GM23338 (cell line): ENCODE measurements at regions not wholly inside any gene's neighbourhood (a gene's known extent, or its start where the extent isn't known, plus 50 kb on each side); places are given as distances from the start of the nearest gene placed in this dataset.

Source experiments
- ATAC-seq: fragments of 200-7000 bp; cut with Tn5 transposase; 3 replicates; pipeline ENCODE4 v1.9.1; 2020
- DNase-seq: peaks from one replicate; pipeline ENCODE4 v3.0.0-alpha.2; 2015; ENCODE audit warnings: low spot score
- H2AFZ ChIP-seq: fragments of 200-600 bp; sonication (generic); 2 replicates; pipeline ENCODE4 v1.8.0; 2016; ENCODE audit warnings: antibody characterized with exemption, mild to moderate bottlenecking, moderate library complexity
- H3F3A ChIP-seq: fragments of 200-600 bp; sonication (generic); replicated peaks from 2 replicates; pipeline ENCODE4 v1.8.0; 2017; ENCODE audit warnings: antibody characterized with exemption, mixed run types, low read depth
- H3K27ac ChIP-seq: fragments of 200-600 bp; sonication (generic); 2 replicates; pipeline ENCODE4 v1.6.1; 2016; ENCODE audit warnings: low read depth
- H3K27me3 ChIP-seq: fragments of 200-600 bp; sonication (generic); 2 replicates; pipeline ENCODE4 v1.8.0; 2016; ENCODE audit warnings: mild to moderate bottlenecking, mixed run types, moderate library complexity; ENCODE audit not compliant: insufficient read depth
- H3K36me3 ChIP-seq: fragments of 200-600 bp; sonication (generic); 2 replicates; pipeline ENCODE4 v1.8.0; 2016; ENCODE audit warnings: mild to moderate bottlenecking; ENCODE audit not compliant: insufficient read depth
- H3K4me1 ChIP-seq: fragments of 200-600 bp; sonication (generic); 2 replicates; pipeline ENCODE4 v1.8.0; 2016; ENCODE audit warnings: mild to moderate bottlenecking, moderate library complexity; ENCODE audit not compliant: insufficient read depth
- H3K4me2 ChIP-seq: fragments of 200-600 bp; sonication (generic); 2 replicates; pipeline ENCODE4 v1.7.1; 2017; ENCODE audit warnings: mixed run types
- H3K4me3 ChIP-seq: fragments of 200-600 bp; sonication (generic); 2 replicates; pipeline ENCODE4 v1.6.1; 2016; ENCODE audit warnings: mixed run types
- H3K79me2 ChIP-seq: fragments of 200-600 bp; sonication (generic); replicated peaks from 2 replicates; pipeline ENCODE4 v1.8.0; 2017; ENCODE audit warnings: mild to moderate bottlenecking; ENCODE audit not compliant: insufficient read depth
- H3K9me2 ChIP-seq: fragments of 200-600 bp; sonication (generic); 2 replicates; pipeline ENCODE4 v1.8.0; 2017; ENCODE audit not compliant: insufficient read depth
- H4K20me1 ChIP-seq: fragments of 200-600 bp; sonication (generic); replicated peaks from 2 replicates; pipeline ENCODE4 v1.8.0; 2017; ENCODE audit warnings: mild to moderate bottlenecking; ENCODE audit not compliant: insufficient read depth
- H3K27ac Mint-ChIP-seq: 2 replicates; pipeline ENCODE4 v1.8.0; 2020; ENCODE audit warnings: inconsistent platforms, mild to moderate bottlenecking, moderate library complexity, mixed read lengths
- H3K27me3 Mint-ChIP-seq: 3 replicates; pipeline ENCODE4 v1.8.0; 2022; ENCODE audit warnings: low read depth, mild to moderate bottlenecking, moderate library complexity, mixed read lengths, inconsistent platforms; ENCODE audit not compliant: insufficient read depth, poor library complexity
- H3K36me3 Mint-ChIP-seq: 3 replicates; pipeline ENCODE4 v1.8.0; 2021; ENCODE audit warnings: low read depth, mild to moderate bottlenecking, inconsistent platforms, moderate library complexity, mixed read lengths
- H3K4me1 Mint-ChIP-seq: 3 replicates; pipeline ENCODE4 v1.8.0; 2020; ENCODE audit warnings: mild to moderate bottlenecking, inconsistent platforms, mixed read lengths
- H3K4me3 Mint-ChIP-seq: 3 replicates; pipeline ENCODE4 v1.8.0; 2021; ENCODE audit warnings: moderate library complexity, mild to moderate bottlenecking, inconsistent platforms, mixed read lengths
- H3K9me3 Mint-ChIP-seq: 3 replicates; pipeline ENCODE4 v1.8.0; 2020; ENCODE audit warnings: moderate library complexity, mild to moderate bottlenecking, inconsistent platforms, mixed read lengths
- CREB1 ChIP-seq: fragments of 250-450 bp; sonication (Bioruptor Pico); IDR thresholded peaks from 2 replicates; pipeline ENCODE4 v1.5.0; 2020; ENCODE audit warnings: low read depth, mild to moderate bottlenecking, moderate library complexity
- CTCF ChIP-seq, 2 experiments: fragments of 200-600 bp in 1 of 2; sonication (generic) in 1 of 2; conservative IDR thresholded peaks; 2 replicates each; pipeline versions ENCODE4 v1.5.1 to v1.6.1; 2016 to 2017; ENCODE audit warnings: antibody characterized with exemption in 2 of 2, low read depth in 2 of 2, mild to moderate bottlenecking in 2 of 2, moderate library complexity in 1 of 2
- EZH2 ChIP-seq: fragments of 200-600 bp; sonication (generic); IDR thresholded peaks from one replicate; pipeline ENCODE4 v1.8.0; 2017; ENCODE audit warnings: antibody characterized with exemption, mild to moderate bottlenecking, low read depth; ENCODE audit not compliant: unreplicated experiment
- EZH2phosphoT487 ChIP-seq: fragments of 200-600 bp; sonication (generic); IDR thresholded peaks from one replicate; pipeline ENCODE4 v1.8.1; 2018; ENCODE audit warnings: antibody characterized with exemption; ENCODE audit not compliant: unreplicated experiment
- JUNB ChIP-seq: IDR thresholded peaks from one replicate; pipeline ENCODE4 v1.6.1; 2016; ENCODE audit warnings: antibody characterized with exemption; ENCODE audit not compliant: unreplicated experiment
- NANOG ChIP-seq: IDR thresholded peaks from 2 replicates; pipeline ENCODE4 v1.6.1; 2016; ENCODE audit warnings: antibody characterized with exemption, borderline replicate concordance
- POLR2AphosphoS5 ChIP-seq: IDR thresholded peaks from 2 replicates; pipeline ENCODE4 v1.6.1; 2016; ENCODE audit warnings: antibody characterized with exemption, low read depth
- REST ChIP-seq: IDR thresholded peaks from one replicate; pipeline ENCODE4 v1.6.1; 2018; ENCODE audit warnings: antibody characterized with exemption; ENCODE audit not compliant: unreplicated experiment
- STAT1 ChIP-seq: IDR thresholded peaks from one replicate; pipeline ENCODE4 v1.6.1; 2016; ENCODE audit warnings: antibody characterized with exemption; ENCODE audit not compliant: unreplicated experiment
- ZNF114 ChIP-seq: fragments of 250-450 bp; sonication (Bioruptor Pico); IDR thresholded peaks from 2 replicates; pipeline ENCODE4 v1.5.0; 2020; ENCODE audit warnings: mild to moderate bottlenecking, moderate library complexity
- ZNF331 ChIP-seq: fragments of 250-450 bp; sonication (Bioruptor Pico); IDR thresholded peaks from 2 replicates; pipeline ENCODE4 v1.5.0; 2020; ENCODE audit warnings: low read depth, mild to moderate bottlenecking, moderate library complexity

- ATAC-seq: peak; percentile 98
- Mint-ChIP-seq H3K4me1 (peaks cover 14% of the 10 kb centered on the region), H3K9me3 (peaks cover 21% of the 10 kb centered on the region), H3K27me3 (no peaks in the 10 kb centered on the region), H3K36me3 (peaks cover 13% of the 10 kb centered on the region), H3K27ac (peak overlapping the region; percentile 34), H3K4me3 (no peak overlapping the region)
- no peaks in the 10 kb centered on the region for H3K27me3 ChIP-seq
- H3K9me2 ChIP-seq: no peaks in the 10 kb centered on the region
- peaks cover 12% of the 10 kb centered on the region; the same call in 1 of the 2 replicates for H3K4me1 ChIP-seq
- no peak overlapping the region for H3K4me2 ChIP-seq
- no peaks in the 10 kb centered on the region for H3F3A ChIP-seq
- H4K20me1 ChIP-seq: no peaks in the 10 kb centered on the region
- no peak overlapping the region for H3K4me3 ChIP-seq
- DNase-seq: peak; percentile 55
- TF ChIP-seq EZH2 (no peak), ZNF331 (no peak), REST (no peak)
- peaks cover 10% of the 10 kb centered on the region; the same call in 1 of the 2 replicates for H3K36me3 ChIP-seq
- H3K79me2 ChIP-seq: no peaks in the 10 kb centered on the region
- H2AFZ ChIP-seq: peak overlapping the region; percentile 77; the same call in 1 of the 2 replicates
- H3K27ac ChIP-seq: no peak overlapping the region
Measured at GRCh38 chr5:41575110-41575779, 64.8 kb upstream of the PLCXD3 start.

DNA sequence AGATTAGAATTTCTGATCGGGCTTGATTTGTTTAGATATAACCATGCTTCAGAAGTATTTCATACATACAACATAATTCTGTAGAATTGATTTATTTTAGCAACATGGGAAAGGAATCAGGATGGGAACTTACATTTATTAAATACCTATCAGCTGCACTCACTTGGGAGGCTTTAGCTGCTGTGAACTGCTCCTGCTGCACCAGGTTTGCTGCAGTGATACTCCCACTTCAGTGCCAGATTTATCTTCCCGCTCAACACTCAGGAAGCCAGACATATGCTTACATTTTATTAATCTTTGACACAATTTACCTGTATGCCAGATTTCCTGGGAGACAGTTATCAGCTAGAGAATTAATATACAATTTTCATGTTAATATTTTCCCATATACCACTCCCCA, 64.0 kb upstream of the PLCXD3 start:
- ATAC-seq (no peak), DNase-seq (no peak)
- Mint-ChIP-seq H3K4me1 (peaks cover 14% of the 10 kb centered on the region), H3K36me3 (peaks cover 20% of the 10 kb centered on the region), H3K27ac (no peak overlapping the region), H3K27me3 (no peaks in the 10 kb centered on the region), H3K9me3 (peaks cover 29% of the 10 kb centered on the region), H3K4me3 (no peak overlapping the region)
- H3K36me3 ChIP-seq: peaks cover 10% of the 10 kb centered on the region; the same call in 1 of the 2 replicates
- no peak overlapping the region for H3K27ac ChIP-seq
- H4K20me1 ChIP-seq: no peaks in the 10 kb centered on the region
- no peaks in the 10 kb centered on the region for H3K79me2 ChIP-seq
- no peaks in the 10 kb centered on the region for H3K27me3 ChIP-seq
- H3K4me3 ChIP-seq: no peak overlapping the region
- no peak overlapping the region for H2AFZ ChIP-seq
- H3K4me1 ChIP-seq: peaks cover 12% of the 10 kb centered on the region; the same call in 1 of the 2 replicates
- no peaks in the 10 kb centered on the region for H3F3A ChIP-seq
- no peaks in the 10 kb centered on the region for H3K9me2 ChIP-seq
- no peak overlapping the region for H3K4me2 ChIP-seq
- no peak for TF ChIP-seq EZH2phosphoT487
- no peak for TF ChIP-seq REST
- no peak for TF ChIP-seq CTCF (conservative IDR thresholded peaks at IDR 0.05; ENCODE audit: low read depth in 2 of 2)
- TF ChIP-seq ZNF114: no peak
- no peak for TF ChIP-seq POLR2AphosphoS5
- TF ChIP-seq CREB1: no peak
- TF ChIP-seq ZNF331: no peak
- TF ChIP-seq NANOG: no peak
- no peak for TF ChIP-seq STAT1
- no peak for TF ChIP-seq EZH2
- no peak for TF ChIP-seq JUNB
